GM13976 (cell line): ENCODE measurements at regions not wholly inside any gene's neighbourhood (a gene's known extent, or its start where the extent isn't known, plus 50 kb on each side); places are given as distances from the start of the nearest gene placed in this dataset.
A peak's percentile ranks its signal among the peaks of the same experiment; 100 is the strongest.

Source experiments
- DNase-seq: peaks from one replicate; pipeline ENCODE4 v3.0.0; 2012; ENCODE audit warnings: low spot score
- in situ Hi-C: fragments of 300-500 bp; cut with MboI; formaldehyde crosslinking; loops from one replicate; pipeline ENCODE4 v1.12.0; 2022; ENCODE audit warnings: low sequenced_read_pairs, mixed read lengths, inconsistent platforms; ENCODE audit not compliant: unreplicated experiment
- TF ChIP-seq, protein P1 (sequence below): IDR thresholded peaks from 2 replicates; pipeline ENCODE4 v1.5.1; 2012; ENCODE audit warnings: borderline replicate concordance, mild to moderate bottlenecking; ENCODE audit not compliant: insufficient read depth; ENCODE audit errors: extremely low read depth, missing control alignments, control extremely low read depth

DNA sequence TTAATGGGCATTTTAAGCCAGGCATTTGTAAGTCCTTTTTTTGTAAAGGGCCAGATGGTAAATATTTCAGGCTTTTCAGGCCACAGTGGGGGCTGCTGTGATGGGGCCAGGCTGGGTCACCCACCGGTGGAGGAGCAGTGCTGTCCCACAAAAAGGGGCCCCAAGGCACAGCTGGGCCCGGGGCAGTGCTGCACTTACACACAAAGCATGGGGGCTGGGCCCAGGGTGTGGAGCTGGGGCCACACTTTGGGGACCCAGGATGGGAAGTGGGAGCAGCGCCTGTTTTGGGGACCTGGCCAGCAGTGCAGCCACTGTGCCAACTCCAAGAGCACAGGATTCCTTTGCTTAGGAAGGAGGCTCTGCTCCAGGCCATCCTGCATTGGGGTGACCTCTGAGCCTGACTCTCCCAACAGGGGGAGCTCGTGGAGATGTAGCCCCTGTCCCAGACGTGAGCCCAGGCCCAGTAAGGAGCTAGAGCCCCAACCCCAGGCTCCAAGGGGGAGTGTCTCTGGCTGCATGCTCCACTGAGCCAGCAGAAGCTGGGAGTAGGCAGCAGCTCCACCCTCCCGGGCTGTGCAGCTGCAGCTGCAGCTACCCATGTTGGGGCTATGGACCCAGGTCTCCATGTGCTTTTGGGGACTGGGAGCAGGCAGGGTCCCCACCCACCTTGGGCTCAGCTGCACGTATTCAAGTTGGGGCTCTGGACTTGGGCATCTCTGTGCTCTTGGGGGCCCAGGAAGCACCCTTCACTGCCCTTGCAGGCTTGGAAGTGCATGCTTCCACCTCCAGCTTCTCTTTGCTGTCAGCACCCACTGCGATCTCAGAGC is 1036.5 kb upstream of the CNTNAP5 start:
- peak; percentile 13 for DNase-seq
- in situ Hi-C loops = no loop called here
- TF ChIP-seq, protein P1, sequence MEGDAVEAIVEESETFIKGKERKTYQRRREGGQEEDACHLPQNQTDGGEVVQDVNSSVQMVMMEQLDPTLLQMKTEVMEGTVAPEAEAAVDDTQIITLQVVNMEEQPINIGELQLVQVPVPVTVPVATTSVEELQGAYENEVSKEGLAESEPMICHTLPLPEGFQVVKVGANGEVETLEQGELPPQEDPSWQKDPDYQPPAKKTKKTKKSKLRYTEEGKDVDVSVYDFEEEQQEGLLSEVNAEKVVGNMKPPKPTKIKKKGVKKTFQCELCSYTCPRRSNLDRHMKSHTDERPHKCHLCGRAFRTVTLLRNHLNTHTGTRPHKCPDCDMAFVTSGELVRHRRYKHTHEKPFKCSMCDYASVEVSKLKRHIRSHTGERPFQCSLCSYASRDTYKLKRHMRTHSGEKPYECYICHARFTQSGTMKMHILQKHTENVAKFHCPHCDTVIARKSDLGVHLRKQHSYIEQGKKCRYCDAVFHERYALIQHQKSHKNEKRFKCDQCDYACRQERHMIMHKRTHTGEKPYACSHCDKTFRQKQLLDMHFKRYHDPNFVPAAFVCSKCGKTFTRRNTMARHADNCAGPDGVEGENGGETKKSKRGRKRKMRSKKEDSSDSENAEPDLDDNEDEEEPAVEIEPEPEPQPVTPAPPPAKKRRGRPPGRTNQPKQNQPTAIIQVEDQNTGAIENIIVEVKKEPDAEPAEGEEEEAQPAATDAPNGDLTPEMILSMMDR = no peak

DNA sequence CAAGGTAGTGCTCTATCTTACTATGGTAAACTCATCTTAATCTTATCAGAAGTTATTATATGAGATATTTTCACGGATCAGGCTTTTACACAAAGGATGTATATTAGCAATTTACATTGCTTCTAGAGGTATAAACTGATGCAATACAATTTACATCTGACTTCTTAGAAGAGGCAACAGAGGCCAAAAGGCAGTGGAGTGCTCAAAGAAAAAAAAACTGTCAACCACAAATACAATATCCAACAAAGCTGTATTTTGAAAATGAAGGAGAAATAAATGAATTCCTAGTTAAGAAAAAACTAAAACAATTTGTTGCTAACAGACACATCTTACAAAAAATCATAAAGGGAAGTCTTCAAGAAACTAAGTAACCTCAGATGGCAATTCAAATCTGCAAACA is 1031.5 kb upstream of the CNTNAP5 start:
- no peak for DNase-seq
- in situ Hi-C loops = no loop called here
- TF ChIP-seq, protein P1 = no peak

DNA sequence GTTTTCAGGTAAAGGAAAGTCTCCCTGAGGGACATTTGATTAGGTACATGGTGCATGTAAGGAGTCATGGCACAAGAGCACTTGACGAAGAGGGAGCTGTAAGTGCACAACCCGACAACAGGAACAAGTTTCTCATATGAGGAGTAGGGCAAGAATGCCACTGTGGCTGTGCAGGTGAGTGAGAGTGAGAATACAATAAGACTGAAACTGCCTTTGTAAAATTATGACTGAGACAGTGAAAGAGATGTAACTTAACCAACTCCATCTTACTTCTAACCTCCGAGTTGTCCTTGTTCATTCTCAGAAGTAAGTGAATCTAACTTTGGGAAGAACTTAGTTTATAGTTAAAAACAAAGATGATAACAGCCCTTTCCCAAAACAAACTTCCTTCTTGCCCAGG is 1025.8 kb upstream of the CNTNAP5 start:
- in situ Hi-C loops = no loop called here
- TF ChIP-seq, protein P1 = no peak
- DNase-seq = no peak

DNA sequence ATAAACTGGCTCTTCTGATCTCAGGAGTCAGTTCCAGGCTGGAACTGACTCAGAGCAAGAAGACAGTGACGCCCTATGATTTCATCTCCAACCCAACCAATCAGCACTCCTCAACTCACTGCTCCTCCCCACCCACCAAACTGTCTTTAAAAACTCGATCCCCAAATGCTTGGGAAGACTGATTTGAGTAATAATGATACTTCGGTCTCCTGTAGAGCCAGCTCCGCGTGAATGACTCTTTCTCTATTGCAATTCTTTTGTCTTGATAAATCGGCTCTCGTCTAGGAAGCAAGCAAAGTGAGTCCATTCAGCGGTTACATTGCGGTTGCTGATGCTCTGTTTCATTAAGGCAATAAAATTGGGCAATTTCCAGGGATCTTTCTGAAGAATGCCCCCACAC is 1025.3 kb upstream of the CNTNAP5 start:
- TF ChIP-seq, protein P1 = no peak
- no peak for DNase-seq
- in situ Hi-C loops = no loop called here

DNA sequence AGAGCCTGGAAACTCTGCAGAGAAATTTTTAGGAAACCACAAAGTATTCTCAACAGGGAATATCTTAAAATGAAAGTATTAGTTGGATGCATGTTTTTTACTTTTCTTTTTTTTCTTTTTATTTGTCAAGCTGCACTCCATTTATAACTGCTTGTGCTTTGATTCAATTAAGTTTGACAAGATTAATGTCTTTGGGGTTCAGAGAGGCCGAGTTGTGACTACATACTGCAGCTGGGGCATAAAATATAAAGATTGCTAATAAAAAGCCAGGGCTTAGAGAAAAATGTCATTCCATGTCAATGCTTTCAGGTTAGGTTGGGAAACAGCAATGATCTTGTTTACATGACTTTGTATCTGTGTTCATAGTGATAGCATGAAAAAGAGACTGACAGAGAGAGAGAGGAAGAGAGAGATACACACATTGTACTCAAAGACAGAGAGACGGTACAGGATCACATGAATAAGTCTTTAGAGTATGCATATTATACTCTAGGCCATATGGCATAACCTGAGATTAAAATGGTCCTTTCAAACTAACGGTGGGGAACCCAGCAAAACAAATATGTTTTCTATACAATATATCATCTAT is 1022.3 kb upstream of the CNTNAP5 start:
- DNase-seq = no peak
- TF ChIP-seq, protein P1 = no peak
- in situ Hi-C loops = no loop called here

DNA sequence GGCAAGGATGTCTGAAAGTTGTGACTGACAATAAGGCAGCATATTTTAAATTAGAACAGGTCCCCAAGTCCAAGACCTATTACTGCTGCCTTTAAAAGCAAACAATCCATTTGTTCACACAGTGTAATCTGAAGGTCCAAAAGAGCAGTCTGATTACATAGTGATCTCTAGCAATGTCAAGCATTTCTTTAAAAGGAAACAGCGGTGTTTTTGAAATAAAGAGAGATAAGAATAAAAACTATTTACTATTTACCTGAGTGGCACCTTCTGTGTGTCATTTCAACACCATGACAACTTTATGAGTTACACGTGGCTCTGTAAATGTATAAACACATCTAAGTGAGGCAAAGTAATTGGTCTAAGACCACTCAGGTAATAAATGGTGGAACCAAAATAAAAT is 1009.9 kb upstream of the CNTNAP5 start:
- no peak for DNase-seq
- in situ Hi-C loops = no loop called here
- TF ChIP-seq, protein P1 = no peak
